ENCODE measurements at regions not wholly inside any gene's neighbourhood (a gene's known extent, or its start where the extent isn't known, plus 50 kb on each side); places are given as distances from the start of the nearest gene placed in this dataset.

GRCh38 chrX:143935601-143936000, 51.7 kb downstream of the UBE2NL start:
- H3K36me3 ChIP-seq (ENCODE audit: control insufficient read depth in 3 of 3, insufficient read depth in 2 of 3, low read depth in 1 of 3, low read length in 3 of 3): no peaks in the 10 kb centered on the region
- no peak overlapping the region for H3K4me3 ChIP-seq (ENCODE audit: low read depth in 1 of 3, low read length in 3 of 3)
- DNase-seq: no peak
- H3K9me3 ChIP-seq (ENCODE audit: control insufficient read depth in 2 of 2, insufficient read depth in 1 of 2, low read depth in 1 of 2, low read length in 1 of 2): no peaks in the 10 kb centered on the region
- WGBS, 3 donors: 65 to 81% (median 65%) methylated on average over 3 of the region's 3 CpGs
- H3K27ac ChIP-seq (ENCODE audit: low read depth in 1 of 3, low read length in 2 of 3): no peak overlapping the region
- no peaks in the 10 kb centered on the region for H3K4me1 ChIP-seq (ENCODE audit: control insufficient read depth in 3 of 3, insufficient read depth in 2 of 3, low read depth in 1 of 3, low read length in 2 of 3)
- no peaks in the 10 kb centered on the region for H3K27me3 ChIP-seq (ENCODE audit: control insufficient read depth in 3 of 3, insufficient read depth in 3 of 3, low read length in 3 of 3)
- FAIRE-seq: no peak

DNA sequence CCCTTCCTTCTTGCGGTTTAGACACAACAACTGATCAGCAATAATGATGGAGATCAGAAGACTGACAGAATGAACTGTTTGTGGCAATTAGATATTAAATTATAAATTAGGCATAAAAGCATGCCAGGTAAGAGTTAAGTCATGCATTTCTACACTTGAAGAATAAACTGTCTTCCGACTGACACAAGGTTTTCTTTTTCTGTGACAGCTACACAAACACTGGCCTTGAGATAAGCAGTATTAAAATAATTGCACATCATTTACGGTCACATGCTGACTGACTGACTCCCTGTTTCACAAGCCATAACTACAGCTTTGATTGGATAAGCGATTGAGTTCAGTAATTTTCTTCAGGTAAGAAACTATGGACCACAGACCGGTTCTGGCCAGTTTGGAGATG, 56.2 kb downstream of the UBE2NL start:
- WGBS, 3 donors: 71 to 76% (median 72%) methylated on average over 5 of the region's 5 CpGs
- DNase-seq: no peak
- Histone ChIP-seq H3K4me1 (ENCODE audit: control insufficient read depth in 3 of 3, insufficient read depth in 2 of 3, low read depth in 1 of 3, low read length in 2 of 3) (no peaks in the 10 kb centered on the region), H3K36me3 (ENCODE audit: control insufficient read depth in 3 of 3, insufficient read depth in 2 of 3, low read depth in 1 of 3, low read length in 3 of 3) (no peaks in the 10 kb centered on the region), H3K4me3 (ENCODE audit: low read depth in 1 of 3, low read length in 3 of 3) (no peak overlapping the region), H3K9me3 (ENCODE audit: control insufficient read depth in 2 of 2, insufficient read depth in 1 of 2, low read depth in 1 of 2, low read length in 1 of 2) (no peaks in the 10 kb centered on the region), H3K27ac (ENCODE audit: low read depth in 1 of 3, low read length in 2 of 3) (no peak overlapping the region), H3K27me3 (ENCODE audit: control insufficient read depth in 3 of 3, insufficient read depth in 3 of 3, low read length in 3 of 3) (no peaks in the 10 kb centered on the region)
- no peak for FAIRE-seq

- WGBS, 3 donors: 63 to 67% (median 65%) methylated on average over 2 of the region's 2 CpGs
- FAIRE-seq: no peak
- H3K4me3 ChIP-seq (ENCODE audit: low read depth in 1 of 3, low read length in 3 of 3): no peak overlapping the region
- no peaks in the 10 kb centered on the region for H3K27me3 ChIP-seq (ENCODE audit: control insufficient read depth in 3 of 3, insufficient read depth in 3 of 3, low read length in 3 of 3)
- H3K27ac ChIP-seq (ENCODE audit: low read depth in 1 of 3, low read length in 2 of 3): no peak overlapping the region
- H3K9me3 ChIP-seq (ENCODE audit: control insufficient read depth in 2 of 2, insufficient read depth in 1 of 2, low read depth in 1 of 2, low read length in 1 of 2): peaks cover 0 to 3% of the 10 kb centered on the region in 2 donors
- no peak for DNase-seq
- no peaks in the 10 kb centered on the region for H3K4me1 ChIP-seq (ENCODE audit: control insufficient read depth in 3 of 3, insufficient read depth in 2 of 3, low read depth in 1 of 3, low read length in 2 of 3)
- H3K36me3 ChIP-seq (ENCODE audit: control insufficient read depth in 3 of 3, insufficient read depth in 2 of 3, low read depth in 1 of 3, low read length in 3 of 3): no peaks in the 10 kb centered on the region
These were observed 61.3 kb downstream of the UBE2NL start for GRCh38 chrX:143945171-143945570.

DNA sequence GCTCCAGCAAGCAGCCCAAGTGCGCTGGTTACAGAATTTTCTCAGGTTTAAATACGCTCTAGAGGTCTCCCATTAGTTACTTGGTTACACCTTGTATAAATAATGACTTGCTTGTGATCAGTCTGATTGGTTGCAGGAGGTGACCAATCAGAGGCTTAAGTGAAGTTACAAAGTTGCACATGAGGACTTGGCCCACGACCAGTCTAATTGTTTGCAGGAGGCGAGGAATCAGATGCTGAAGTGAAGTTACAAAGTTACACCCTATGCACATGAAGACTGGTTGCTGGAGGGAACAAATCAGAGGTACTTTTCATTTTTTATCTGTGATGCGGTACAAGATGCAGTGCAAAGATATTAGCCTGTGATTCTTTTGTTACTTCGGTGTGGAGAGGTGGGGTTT, 80.7 kb downstream of the UBE2NL start:
- Histone ChIP-seq H3K27ac (ENCODE audit: low read depth in 1 of 3, low read length in 2 of 3) (no peak overlapping the region), H3K27me3 (ENCODE audit: control insufficient read depth in 3 of 3, insufficient read depth in 3 of 3, low read length in 3 of 3) (no peaks in the 10 kb centered on the region), H3K36me3 (ENCODE audit: control insufficient read depth in 3 of 3, insufficient read depth in 2 of 3, low read depth in 1 of 3, low read length in 3 of 3) (no peaks in the 10 kb centered on the region), H3K9me3 (ENCODE audit: control insufficient read depth in 2 of 2, insufficient read depth in 1 of 2, low read depth in 1 of 2, low read length in 1 of 2) (peaks cover 0 to 2% of the 10 kb centered on the region in 2 donors), H3K4me3 (ENCODE audit: low read depth in 1 of 3, low read length in 3 of 3) (no peak overlapping the region), H3K4me1 (ENCODE audit: control insufficient read depth in 3 of 3, insufficient read depth in 2 of 3, low read depth in 1 of 3, low read length in 2 of 3) (no peaks in the 10 kb centered on the region)
- WGBS, 3 donors: 74 to 84% (median 76%) methylated on average over 6 of the region's 6 CpGs
- DNase-seq (no peak), FAIRE-seq (no peak)

- FAIRE-seq (no peak), DNase-seq (no peak)
- Histone ChIP-seq H3K36me3 (ENCODE audit: control insufficient read depth in 3 of 3, insufficient read depth in 2 of 3, low read depth in 1 of 3, low read length in 3 of 3) (no peaks in the 10 kb centered on the region), H3K27ac (ENCODE audit: low read depth in 1 of 3, low read length in 2 of 3) (no peak overlapping the region), H3K4me3 (ENCODE audit: low read depth in 1 of 3, low read length in 3 of 3) (no peak overlapping the region), H3K4me1 (ENCODE audit: control insufficient read depth in 3 of 3, insufficient read depth in 2 of 3, low read depth in 1 of 3, low read length in 2 of 3) (no peaks in the 10 kb centered on the region), H3K9me3 (ENCODE audit: control insufficient read depth in 2 of 2, insufficient read depth in 1 of 2, low read depth in 1 of 2, low read length in 1 of 2) (peaks cover 0 to 3% of the 10 kb centered on the region in 2 donors), H3K27me3 (ENCODE audit: control insufficient read depth in 3 of 3, insufficient read depth in 3 of 3, low read length in 3 of 3) (no peaks in the 10 kb centered on the region)
- 63 to 81% (median 79%) methylated on average over 4 of the region's 4 CpGs for WGBS, 3 donors
These were observed 104.5 kb downstream of the UBE2NL start for GRCh38 chrX:143988356-143988755.

- Histone ChIP-seq H3K4me1 (ENCODE audit: control insufficient read depth in 3 of 3, insufficient read depth in 2 of 3, low read depth in 1 of 3, low read length in 2 of 3) (no peaks in the 10 kb centered on the region), H3K9me3 (ENCODE audit: control insufficient read depth in 2 of 2, insufficient read depth in 1 of 2, low read depth in 1 of 2, low read length in 1 of 2) (no peaks in the 10 kb centered on the region), H3K4me3 (ENCODE audit: low read depth in 1 of 3, low read length in 3 of 3) (no peak overlapping the region), H3K36me3 (ENCODE audit: control insufficient read depth in 3 of 3, insufficient read depth in 2 of 3, low read depth in 1 of 3, low read length in 3 of 3) (no peaks in the 10 kb centered on the region), H3K27ac (ENCODE audit: low read depth in 1 of 3, low read length in 2 of 3) (no peak overlapping the region), H3K27me3 (ENCODE audit: control insufficient read depth in 3 of 3, insufficient read depth in 3 of 3, low read length in 3 of 3) (no peaks in the 10 kb centered on the region)
- FAIRE-seq (no peak), DNase-seq (no peak)
- WGBS, 3 donors: 62 to 81% (median 75%) methylated on average over 1 of the region's 1 CpG
These were observed 110.3 kb downstream of the UBE2NL start for GRCh38 chrX:143994206-143994605.

DNA sequence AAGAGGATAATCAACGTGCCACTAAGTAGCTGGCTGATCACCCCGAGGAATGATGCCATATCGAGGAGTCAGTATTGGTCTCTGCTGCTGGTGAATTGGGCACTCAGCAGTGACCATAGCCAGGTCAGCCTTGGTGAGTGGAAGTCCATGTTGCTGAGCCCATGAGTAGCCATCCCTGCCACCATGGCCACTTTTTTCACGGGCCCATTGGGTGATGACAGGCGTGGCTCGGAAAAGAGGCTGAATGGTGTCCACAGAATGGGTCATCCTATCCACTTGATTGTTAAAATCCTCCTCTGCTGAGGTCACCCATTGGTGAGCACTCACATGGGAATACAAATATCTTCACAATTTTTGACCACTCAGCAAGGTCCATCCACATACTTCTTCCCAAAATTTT, 114.4 kb downstream of the UBE2NL start:
- no peak for FAIRE-seq
- 88 to 94% (median 94%) methylated on average over 6 of the region's 6 CpGs for WGBS, 3 donors
- Histone ChIP-seq H3K4me1 (ENCODE audit: control insufficient read depth in 3 of 3, insufficient read depth in 2 of 3, low read depth in 1 of 3, low read length in 2 of 3) (no peaks in the 10 kb centered on the region), H3K27me3 (ENCODE audit: control insufficient read depth in 3 of 3, insufficient read depth in 3 of 3, low read length in 3 of 3) (no peaks in the 10 kb centered on the region), H3K9me3 (ENCODE audit: control insufficient read depth in 2 of 2, insufficient read depth in 1 of 2, low read depth in 1 of 2, low read length in 1 of 2) (peaks cover 0 to 6% of the 10 kb centered on the region in 2 donors), H3K36me3 (ENCODE audit: control insufficient read depth in 3 of 3, insufficient read depth in 2 of 3, low read depth in 1 of 3, low read length in 3 of 3) (no peaks in the 10 kb centered on the region), H3K4me3 (ENCODE audit: low read depth in 1 of 3, low read length in 3 of 3) (no peak overlapping the region), H3K27ac (ENCODE audit: low read depth in 1 of 3, low read length in 2 of 3) (no peak overlapping the region)
- no peak for DNase-seq

GRCh38 chrX:144006811-144007210, 122.9 kb downstream of the UBE2NL start:
- no peaks in the 10 kb centered on the region for H3K4me1 ChIP-seq (ENCODE audit: control insufficient read depth in 3 of 3, insufficient read depth in 2 of 3, low read depth in 1 of 3, low read length in 2 of 3)
- H3K4me3 ChIP-seq (ENCODE audit: low read depth in 1 of 3, low read length in 3 of 3): no peak overlapping the region
- FAIRE-seq (no peak), DNase-seq (no peak)
- H3K27me3 ChIP-seq (ENCODE audit: control insufficient read depth in 3 of 3, insufficient read depth in 3 of 3, low read length in 3 of 3): no peaks in the 10 kb centered on the region
- no peak overlapping the region for H3K27ac ChIP-seq (ENCODE audit: low read depth in 1 of 3, low read length in 2 of 3)
- H3K36me3 ChIP-seq (ENCODE audit: control insufficient read depth in 3 of 3, insufficient read depth in 2 of 3, low read depth in 1 of 3, low read length in 3 of 3): no peaks in the 10 kb centered on the region
- H3K9me3 ChIP-seq (ENCODE audit: control insufficient read depth in 2 of 2, insufficient read depth in 1 of 2, low read depth in 1 of 2, low read length in 1 of 2): peaks cover 0 to 10% of the 10 kb centered on the region in 2 donors

DNA sequence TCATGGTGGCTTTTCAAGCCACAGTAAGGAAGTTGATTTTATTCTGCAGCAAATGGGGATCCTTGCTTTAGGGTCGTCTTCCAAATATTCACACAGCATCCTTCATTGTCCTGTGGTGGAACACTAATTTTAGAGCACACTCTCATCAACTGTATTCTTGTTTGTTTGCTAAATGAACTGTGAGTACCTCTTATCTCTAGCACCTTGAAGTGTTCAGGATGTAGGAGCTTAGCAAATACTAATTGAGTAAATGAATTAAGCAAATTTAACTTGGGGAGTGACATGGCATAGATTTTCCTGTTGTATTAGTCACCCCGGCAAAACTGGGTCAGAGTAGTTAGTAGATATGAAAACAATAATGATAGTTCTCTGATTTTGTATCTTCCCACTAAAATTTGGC, 156.9 kb downstream of the UBE2NL start:
- FAIRE-seq (no peak), DNase-seq (no peak)
- no peak overlapping the region for H3K4me3 ChIP-seq (ENCODE audit: low read depth in 1 of 3, low read length in 3 of 3)
- H3K27ac ChIP-seq (ENCODE audit: low read depth in 1 of 3, low read length in 2 of 3): no peak overlapping the region
- WGBS, 3 donors: 57 to 64% (median 60%) methylated on average over 2 of the region's 2 CpGs
- H3K36me3 ChIP-seq (ENCODE audit: control insufficient read depth in 3 of 3, insufficient read depth in 2 of 3, low read depth in 1 of 3, low read length in 3 of 3): no peaks in the 10 kb centered on the region
- no peaks in the 10 kb centered on the region for H3K4me1 ChIP-seq (ENCODE audit: control insufficient read depth in 3 of 3, insufficient read depth in 2 of 3, low read depth in 1 of 3, low read length in 2 of 3)
- H3K9me3 ChIP-seq (ENCODE audit: control insufficient read depth in 2 of 2, insufficient read depth in 1 of 2, low read depth in 1 of 2, low read length in 1 of 2): no peaks in the 10 kb centered on the region
- H3K27me3 ChIP-seq (ENCODE audit: control insufficient read depth in 3 of 3, insufficient read depth in 3 of 3, low read length in 3 of 3): no peaks in the 10 kb centered on the region
